GM18499 (cell line): ENCODE measurements at regions not wholly inside any gene's neighbourhood (a gene's known extent, or its start where the extent isn't known, plus 50 kb on each side); places are given as distances from the start of the nearest gene placed in this dataset.

Experiments
- ATAC-seq: cut with Tn5 transposase; IDR thresholded peaks from one replicate; pipeline ENCODE4 v1.9.1; 2021; ENCODE audit warnings: moderate number of reproducible peaks; ENCODE audit not compliant: insufficient read depth, unreplicated experiment

GRCh38 chr3:72299321-72299802, 514.4 kb upstream of the PROK2 start:
- no peak for ATAC-seq

GRCh38 chr3:72298201-72299152, 513.5 kb upstream of the PROK2 start:
- ATAC-seq = no peak

DNA sequence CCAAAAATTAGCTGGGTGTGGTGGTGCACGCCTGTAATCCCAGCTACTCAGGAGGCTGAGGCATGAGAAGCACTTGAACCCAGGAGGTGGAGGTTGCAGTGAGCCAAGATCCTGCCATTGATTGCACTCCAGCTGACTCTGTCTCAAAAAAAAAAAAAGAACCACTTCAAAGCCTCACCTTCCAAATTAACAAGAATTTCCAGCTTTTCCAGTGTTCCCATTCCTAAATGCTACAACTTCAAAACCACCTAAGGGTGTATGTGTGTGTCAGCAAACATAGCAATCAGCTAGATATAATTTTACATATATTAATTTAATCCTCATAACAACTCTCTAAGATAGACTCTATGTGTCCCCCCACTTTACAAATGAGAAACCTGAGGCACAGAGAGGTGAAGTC, 512.5 kb upstream of the PROK2 start:
- ATAC-seq = no peak

- no peak for ATAC-seq
These were observed 511.6 kb upstream of the PROK2 start for GRCh38 chr3:72296477-72297111.

DNA sequence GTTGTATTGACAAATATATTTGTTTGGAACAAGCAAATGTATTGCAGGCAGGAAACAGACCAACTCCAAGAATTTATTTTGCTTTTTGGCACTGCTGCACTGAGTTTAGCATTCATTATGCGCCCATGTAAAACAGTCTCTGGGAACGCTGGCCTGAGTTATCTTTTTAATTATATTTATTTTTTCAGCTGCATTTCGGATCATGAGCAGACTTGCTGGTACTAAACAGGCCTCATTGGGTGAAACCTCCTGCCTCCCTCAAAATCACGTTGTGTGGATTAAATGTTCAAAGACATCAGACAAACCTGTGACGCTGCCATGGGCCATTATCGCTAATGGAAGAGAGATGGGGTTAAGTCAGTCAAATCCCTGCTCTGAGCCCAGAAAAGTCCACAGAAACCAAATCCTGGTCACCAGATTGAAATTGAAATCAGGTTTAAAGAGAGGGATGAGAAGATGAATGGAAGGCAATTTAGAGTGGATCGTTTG, 511.1 kb upstream of the PROK2 start:
- no peak for ATAC-seq

- no peak for ATAC-seq
These were observed 510.5 kb upstream of the PROK2 start for GRCh38 chr3:72295276-72295961.

DNA sequence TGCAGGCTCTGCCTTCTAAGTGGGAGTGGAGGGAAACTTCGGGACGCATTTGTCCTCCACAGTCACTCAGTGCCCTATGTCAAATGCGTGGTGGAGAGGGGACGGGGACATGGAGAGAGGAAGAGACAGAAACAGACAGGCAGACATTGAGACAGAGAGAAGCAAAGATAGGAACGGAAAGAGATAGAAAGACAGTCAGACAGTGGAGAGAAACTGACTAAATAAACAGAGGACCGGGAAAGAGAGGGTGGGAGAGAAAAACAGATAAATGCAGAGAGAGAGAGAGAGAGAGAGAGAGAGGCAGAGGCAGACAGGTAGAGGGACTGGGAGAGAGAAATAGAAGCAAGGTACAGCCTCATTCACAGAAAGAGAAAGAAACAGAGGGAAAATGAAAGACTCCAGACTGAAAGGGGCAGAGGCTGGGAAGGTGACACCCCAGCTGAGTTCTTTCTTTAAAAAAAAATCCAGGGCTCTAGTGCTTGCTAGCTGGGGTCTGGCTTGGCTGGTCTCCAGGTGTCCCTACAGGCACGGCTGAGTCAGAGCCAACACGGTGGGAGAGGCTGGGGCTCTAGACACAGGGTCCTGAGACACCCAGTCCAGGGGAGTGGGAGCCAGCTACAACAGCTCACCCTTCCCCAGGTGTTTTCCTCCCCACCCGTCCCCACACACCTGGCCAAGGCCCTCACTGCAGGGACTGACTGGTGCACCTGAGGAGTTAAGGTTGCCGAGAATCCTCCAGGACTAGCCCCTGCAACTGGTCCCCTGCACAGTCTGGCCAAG, 506.1 kb upstream of the PROK2 start:
- ATAC-seq = no peak

GRCh38 chr3:72289692-72290071, 504.7 kb upstream of the PROK2 start:
- ATAC-seq = no peak

- ATAC-seq = no peak
These were observed 504.2 kb upstream of the PROK2 start for GRCh38 chr3:72288955-72289691.

GRCh38 chr3:72287956-72288355, 503.0 kb upstream of the PROK2 start:
- no peak for ATAC-seq

DNA sequence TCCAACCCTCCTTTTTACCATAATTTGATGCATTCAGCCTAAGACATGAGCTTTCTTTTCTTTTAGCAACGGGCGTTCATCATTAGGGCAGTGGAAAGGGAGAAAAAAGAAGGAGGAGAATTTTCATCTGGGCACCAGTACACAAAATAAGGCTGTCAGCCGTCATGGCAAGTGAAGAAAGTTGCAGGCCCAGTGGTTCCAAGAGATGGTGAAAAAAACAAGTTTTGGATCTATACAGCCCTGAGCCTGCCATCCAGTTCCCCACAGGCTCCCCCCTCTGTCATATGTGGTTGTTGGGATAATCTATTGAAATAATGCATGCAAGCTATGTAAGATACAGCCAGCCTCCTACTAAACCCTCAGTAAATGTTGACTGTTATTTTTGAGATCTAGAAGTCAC, 500.6 kb upstream of the PROK2 start:
- ATAC-seq = no peak

- ATAC-seq = no peak
These were observed 499.5 kb upstream of the PROK2 start for GRCh38 chr3:72284471-72284870.

- no peak for ATAC-seq
These were observed 498.0 kb upstream of the PROK2 start for GRCh38 chr3:72282918-72283317.

GRCh38 chr3:72281551-72281950, 496.6 kb upstream of the PROK2 start:
- no peak for ATAC-seq

GRCh38 chr3:72280876-72281275, 495.9 kb upstream of the PROK2 start:
- no peak for ATAC-seq

DNA sequence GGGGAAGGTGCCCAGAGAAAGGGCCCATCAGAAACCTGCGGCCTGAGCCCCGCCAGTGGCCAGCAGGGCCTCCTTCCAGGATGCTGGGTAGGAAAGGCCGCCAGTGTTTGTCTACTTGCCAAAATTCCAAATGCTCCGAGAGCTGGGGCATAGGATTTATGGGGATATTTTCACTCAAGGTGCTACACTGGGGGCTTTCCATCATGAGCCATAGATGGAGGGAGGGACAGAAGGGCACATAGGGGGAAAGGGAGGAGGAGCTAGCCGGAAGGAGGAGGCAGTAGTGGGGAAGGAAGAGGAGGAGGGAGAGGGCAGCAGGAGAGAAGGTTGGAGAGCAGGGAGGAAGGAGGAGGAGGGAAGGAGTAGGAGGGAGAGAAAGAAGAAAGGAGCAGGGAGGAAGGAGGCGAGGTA, 494.7 kb upstream of the PROK2 start:
- no peak for ATAC-seq

GRCh38 chr3:72279068-72279604, 494.2 kb upstream of the PROK2 start:
- no peak for ATAC-seq

- ATAC-seq = no peak
These were observed 493.6 kb upstream of the PROK2 start for GRCh38 chr3:72278349-72279067.

DNA sequence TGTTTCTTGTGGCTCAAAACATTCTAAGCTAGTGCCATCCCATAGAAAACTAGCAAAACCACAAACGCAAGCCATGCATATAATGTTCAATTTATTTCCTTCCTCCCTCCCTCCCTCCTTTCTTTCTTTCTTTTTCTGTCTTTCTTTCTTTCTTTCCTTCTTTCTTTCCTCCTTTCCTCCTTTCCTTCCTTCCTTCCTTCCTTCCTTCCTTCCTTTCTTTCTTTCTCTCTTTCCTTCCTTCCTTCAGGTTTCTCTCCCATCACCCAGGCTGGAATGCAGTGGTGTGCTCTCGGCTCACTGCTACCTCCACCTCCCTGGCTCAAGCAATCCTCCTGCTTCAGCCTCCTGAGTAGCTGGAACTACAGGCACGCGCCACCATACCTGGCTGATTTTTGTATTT, 492.8 kb upstream of the PROK2 start:
- ATAC-seq = no peak
